Naive B cell (primary cell): ENCODE measurements at regions not wholly inside any gene's neighbourhood (a gene's known extent, or its start where the extent isn't known, plus 50 kb on each side); places are given as distances from the start of the nearest gene placed in this dataset.

ENCODE experiments used
- ATAC-seq, 2 donors: fragments of 150-1000 bp; cut with Tn5 transposase; 2 replicates each; pipeline ENCODE4 v1.10.0; 2021; ENCODE audit warnings: low read depth in 2 of 2, mild to moderate bottlenecking in 2 of 2, moderate library complexity in 2 of 2
- DNase-seq: peaks from one replicate; pipeline ENCODE4 v3.0.0; 2022
- H3K27ac Mint-ChIP-seq, 6 donors: one replicate each; pipeline ENCODE4 v1.8.0; 2020 to 2022; ENCODE audit warnings: mild to moderate bottlenecking in 6 of 6, mixed read lengths in 6 of 6, moderate library complexity in 5 of 6, inconsistent platforms in 2 of 6
- H3K27me3 Mint-ChIP-seq, 3 donors: one replicate each; pipeline ENCODE4 v1.8.0; 2021 to 2022; ENCODE audit warnings: mixed read lengths in 3 of 3, mild to moderate bottlenecking in 1 of 3
- H3K36me3 Mint-ChIP-seq, 2 donors: one replicate each; pipeline ENCODE4 v1.8.0; 2020 to 2022; ENCODE audit warnings: mixed read lengths in 2 of 2, inconsistent platforms in 1 of 2, mild to moderate bottlenecking in 1 of 2
- H3K4me1 Mint-ChIP-seq, 3 donors: one replicate each; pipeline ENCODE4 v1.8.0; 2020 to 2022; ENCODE audit warnings: mixed read lengths in 3 of 3, inconsistent platforms in 1 of 3, mild to moderate bottlenecking in 1 of 3, moderate library complexity in 1 of 3
- H3K4me3 Mint-ChIP-seq, 8 donors: one replicate each; pipeline ENCODE4 v1.8.0; 2020 to 2022; ENCODE audit warnings: mild to moderate bottlenecking in 8 of 8, mixed read lengths in 8 of 8, moderate library complexity in 8 of 8, inconsistent platforms in 2 of 8
- H3K9me3 Mint-ChIP-seq, 7 donors: one replicate each; pipeline ENCODE4 v1.8.0; 2020 to 2022; ENCODE audit warnings: mixed read lengths in 7 of 7, mild to moderate bottlenecking in 5 of 7, inconsistent platforms in 2 of 7, moderate library complexity in 1 of 7

GRCh38 chr10:121110369-121110768, 259.2 kb downstream of the WDR11 start:
- no peaks in the 10 kb centered on the region for H3K4me1 Mint-ChIP-seq
- H3K27me3 Mint-ChIP-seq = peaks cover 0 to 5% (median 0%) of the 10 kb centered on the region in 3 donors
- peaks cover 0 to 7% (median 4%) of the 10 kb centered on the region in 7 donors for H3K9me3 Mint-ChIP-seq
- H3K4me3 Mint-ChIP-seq = no peak overlapping the region
- DNase-seq (no peak), ATAC-seq (no peak)
- H3K36me3 Mint-ChIP-seq = no peaks in the 10 kb centered on the region
- H3K27ac Mint-ChIP-seq = no peak overlapping the region

DNA sequence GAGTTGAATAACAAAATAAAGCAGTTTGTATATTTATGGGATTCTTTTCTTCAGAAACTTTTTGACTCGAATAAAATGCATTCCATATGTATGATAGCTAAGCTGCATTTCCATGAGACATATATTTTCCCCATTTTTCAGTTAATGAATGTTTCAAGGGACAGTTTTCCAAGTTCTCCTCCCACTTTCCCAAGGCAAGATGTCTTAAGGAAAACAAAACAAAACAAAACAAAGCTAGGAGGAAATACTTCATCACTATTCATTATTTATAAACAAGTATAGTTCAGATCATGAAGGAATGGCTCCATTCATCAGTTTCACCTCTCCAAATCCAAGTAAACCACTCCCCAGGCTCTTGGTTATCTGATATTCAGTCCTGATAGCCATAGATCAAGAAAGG, 261.0 kb downstream of the WDR11 start:
- Mint-ChIP-seq H3K4me1 (no peaks in the 10 kb centered on the region), H3K36me3 (peaks cover 0 to 4% of the 10 kb centered on the region in 2 donors), H3K27ac (no peak overlapping the region), H3K27me3 (peaks cover 0 to 5% (median 0%) of the 10 kb centered on the region in 3 donors), H3K4me3 (no peak overlapping the region), H3K9me3 (peaks cover 3 to 25% (median 6%) of the 10 kb centered on the region in 7 donors)
- ATAC-seq = no peak
- DNase-seq = no peak

- DNase-seq = no peak
- H3K4me1 Mint-ChIP-seq = no peaks in the 10 kb centered on the region
- peaks cover 0 to 5% (median 0%) of the 10 kb centered on the region in 3 donors for H3K27me3 Mint-ChIP-seq
- peaks cover 0 to 4% of the 10 kb centered on the region in 2 donors for H3K36me3 Mint-ChIP-seq
- peaks cover 3 to 29% (median 8%) of the 10 kb centered on the region in 7 donors for H3K9me3 Mint-ChIP-seq
- no peak for ATAC-seq
- no peak overlapping the region for H3K27ac Mint-ChIP-seq
- H3K4me3 Mint-ChIP-seq = peak overlapping the region in 1 of 8 donors; percentile 9
Observed at GRCh38 chr10:121112579-121113384, 261.6 kb downstream of the WDR11 start.

- no peak overlapping the region for H3K4me3 Mint-ChIP-seq
- peaks cover 0 to 5% (median 0%) of the 10 kb centered on the region in 3 donors for H3K27me3 Mint-ChIP-seq
- no peak for DNase-seq
- no peak for ATAC-seq
- peaks cover 0 to 4% of the 10 kb centered on the region in 2 donors for H3K36me3 Mint-ChIP-seq
- no peak overlapping the region for H3K27ac Mint-ChIP-seq
- H3K4me1 Mint-ChIP-seq = no peaks in the 10 kb centered on the region
- H3K9me3 Mint-ChIP-seq = peaks cover 3 to 29% (median 8%) of the 10 kb centered on the region in 7 donors
Observed at GRCh38 chr10:121113385-121113696, 262.2 kb downstream of the WDR11 start.

- peaks cover 3 to 29% (median 8%) of the 10 kb centered on the region in 7 donors for H3K9me3 Mint-ChIP-seq
- H3K36me3 Mint-ChIP-seq = peaks cover 0 to 4% of the 10 kb centered on the region in 2 donors
- no peak for ATAC-seq
- H3K27me3 Mint-ChIP-seq = peaks cover 0 to 5% (median 0%) of the 10 kb centered on the region in 3 donors
- no peak for DNase-seq
- no peaks in the 10 kb centered on the region for H3K4me1 Mint-ChIP-seq
- H3K27ac Mint-ChIP-seq = no peak overlapping the region
- H3K4me3 Mint-ChIP-seq = no peak overlapping the region
Observed at GRCh38 chr10:121113911-121114310, 262.7 kb downstream of the WDR11 start.

DNA sequence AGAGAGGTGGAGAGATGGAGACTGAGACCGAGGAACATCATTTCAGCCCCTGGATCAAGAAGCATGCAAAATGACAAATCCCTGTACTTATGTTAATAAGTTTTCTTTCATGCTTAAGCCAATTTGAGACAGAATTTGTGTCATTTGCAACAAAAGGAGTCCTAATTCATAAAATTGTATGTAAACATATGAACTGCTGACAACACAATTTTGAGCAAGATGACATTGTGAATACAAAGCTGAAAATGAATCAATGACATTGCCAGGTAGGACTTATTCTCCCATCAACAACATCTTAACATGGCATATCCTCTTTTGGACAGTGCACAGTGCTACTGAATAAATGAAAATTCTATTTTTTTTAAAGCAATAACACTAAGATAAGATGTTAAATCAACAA, 264.0 kb downstream of the WDR11 start:
- Mint-ChIP-seq H3K27me3 (peaks cover 0 to 5% (median 0%) of the 10 kb centered on the region in 3 donors), H3K27ac (no peak overlapping the region), H3K4me1 (no peaks in the 10 kb centered on the region), H3K4me3 (no peak overlapping the region), H3K36me3 (peaks cover 0 to 4% of the 10 kb centered on the region in 2 donors), H3K9me3 (peaks cover 3 to 29% (median 8%) of the 10 kb centered on the region in 7 donors)
- ATAC-seq = no peak
- DNase-seq = no peak

DNA sequence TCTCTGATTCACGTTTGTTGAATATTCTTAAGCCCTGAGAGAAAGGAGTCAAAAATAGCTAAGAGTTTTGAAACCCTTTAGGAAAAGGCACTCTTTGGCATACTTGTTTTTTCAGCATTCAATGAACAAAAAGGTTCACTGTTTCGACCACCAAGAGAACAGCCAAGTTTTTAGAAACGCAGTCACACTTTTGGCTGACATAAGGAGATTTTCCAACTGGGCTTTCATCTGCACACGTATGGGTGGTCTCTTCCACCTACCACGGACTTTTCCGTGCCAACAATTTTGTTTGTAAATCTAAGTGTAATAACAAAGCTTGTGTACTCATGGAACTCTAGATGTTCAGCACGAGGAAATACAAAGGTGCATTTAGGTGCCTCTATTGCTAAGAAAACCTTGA, 270.3 kb downstream of the WDR11 start:
- DNase-seq = no peak
- no peak for ATAC-seq
- H3K9me3 Mint-ChIP-seq = peaks cover 0 to 13% (median 4%) of the 10 kb centered on the region in 7 donors
- H3K4me1 Mint-ChIP-seq = no peaks in the 10 kb centered on the region
- H3K27ac Mint-ChIP-seq = no peak overlapping the region
- H3K4me3 Mint-ChIP-seq = no peak overlapping the region
- H3K36me3 Mint-ChIP-seq = no peaks in the 10 kb centered on the region
- no peaks in the 10 kb centered on the region for H3K27me3 Mint-ChIP-seq

DNA sequence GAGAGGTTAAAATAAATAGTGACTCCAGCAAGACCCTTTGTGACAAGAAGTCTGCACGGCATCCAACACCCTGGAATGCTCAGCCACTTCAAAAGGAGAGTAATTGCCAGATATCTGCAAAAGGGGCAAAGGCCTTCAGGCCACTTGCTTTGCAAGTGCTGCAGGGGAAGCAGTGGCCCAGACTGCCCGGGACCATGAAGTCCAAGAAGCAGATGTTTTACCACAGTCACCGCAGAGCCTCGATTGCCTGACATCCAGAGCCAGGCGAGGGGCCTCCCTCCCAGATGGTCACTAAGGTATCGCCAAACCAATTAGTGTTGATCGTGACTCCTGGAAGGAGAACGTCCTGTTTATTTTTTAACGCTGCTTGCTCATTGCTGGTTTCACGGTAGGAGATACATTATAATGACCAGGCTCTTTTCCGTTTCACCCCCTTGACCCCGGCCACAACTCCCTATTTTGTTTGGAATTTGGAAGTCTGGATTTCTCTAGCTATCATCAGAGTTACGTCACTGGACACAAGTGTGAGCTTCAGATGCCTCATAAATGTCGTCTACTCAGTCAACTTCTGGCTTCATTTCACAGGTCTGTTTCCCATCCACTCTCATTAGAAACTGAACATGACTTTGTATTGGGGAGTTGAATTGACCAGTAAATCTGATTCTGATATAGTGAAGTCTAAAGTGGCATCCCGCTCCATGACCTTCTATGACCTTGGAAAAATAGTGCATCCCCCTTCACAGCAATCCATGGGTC, 276.2 kb downstream of the WDR11 start:
- H3K27me3 Mint-ChIP-seq = no peaks in the 10 kb centered on the region
- H3K4me1 Mint-ChIP-seq = no peaks in the 10 kb centered on the region
- no peak for ATAC-seq
- no peak overlapping the region for H3K27ac Mint-ChIP-seq
- peak overlapping the region in 1 of 8 donors; percentile 44 for H3K4me3 Mint-ChIP-seq
- DNase-seq = no peak
- no peaks in the 10 kb centered on the region for H3K36me3 Mint-ChIP-seq
- peaks cover 0 to 8% (median 0%) of the 10 kb centered on the region in 7 donors for H3K9me3 Mint-ChIP-seq

DNA sequence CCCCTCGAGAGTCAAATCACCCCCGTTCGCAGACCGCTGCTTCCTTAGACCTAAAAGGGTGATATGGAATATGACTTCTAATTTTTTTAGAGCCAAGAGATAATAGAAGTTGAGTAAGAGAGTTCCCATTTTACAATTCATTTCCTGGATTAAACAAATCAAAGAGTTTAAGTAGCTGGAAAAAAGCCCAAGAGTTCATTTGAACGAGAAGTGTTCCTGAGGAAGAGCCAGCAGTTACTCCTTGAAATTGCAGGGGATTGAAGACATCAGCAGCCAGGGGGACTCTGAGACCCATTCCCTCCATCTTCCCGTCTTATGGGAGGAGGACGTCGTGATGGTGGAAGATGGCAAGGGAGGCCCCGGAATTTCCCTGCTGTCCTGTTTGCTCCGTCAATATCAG, 277.0 kb downstream of the WDR11 start:
- H3K36me3 Mint-ChIP-seq = no peaks in the 10 kb centered on the region
- no peak for DNase-seq
- no peak overlapping the region for H3K27ac Mint-ChIP-seq
- no peak for ATAC-seq
- no peak overlapping the region for H3K4me3 Mint-ChIP-seq
- H3K9me3 Mint-ChIP-seq = peaks cover 0 to 5% (median 0%) of the 10 kb centered on the region in 7 donors
- H3K4me1 Mint-ChIP-seq = no peaks in the 10 kb centered on the region
- no peaks in the 10 kb centered on the region for H3K27me3 Mint-ChIP-seq

GRCh38 chr10:121129266-121129665, 278.1 kb downstream of the WDR11 start:
- DNase-seq = no peak
- H3K27me3 Mint-ChIP-seq = no peaks in the 10 kb centered on the region
- no peaks in the 10 kb centered on the region for H3K4me1 Mint-ChIP-seq
- no peaks in the 10 kb centered on the region for H3K36me3 Mint-ChIP-seq
- no peak overlapping the region for H3K27ac Mint-ChIP-seq
- peaks cover 0 to 5% (median 2%) of the 10 kb centered on the region in 7 donors for H3K9me3 Mint-ChIP-seq
- ATAC-seq = no peak
- H3K4me3 Mint-ChIP-seq = peak overlapping the region in 1 of 8 donors; percentile 37

GRCh38 chr10:121130382-121130781, 279.2 kb downstream of the WDR11 start:
- H3K27me3 Mint-ChIP-seq = no peaks in the 10 kb centered on the region
- H3K4me3 Mint-ChIP-seq = no peak overlapping the region

GRCh38 chr10:121131014-121131413, 279.9 kb downstream of the WDR11 start:
- no peaks in the 10 kb centered on the region for H3K4me1 Mint-ChIP-seq
- H3K9me3 Mint-ChIP-seq = peaks cover 0 to 11% (median 5%) of the 10 kb centered on the region in 7 donors
- no peak overlapping the region for H3K27ac Mint-ChIP-seq
- no peak for ATAC-seq
- no peak overlapping the region for H3K4me3 Mint-ChIP-seq
- H3K36me3 Mint-ChIP-seq = no peaks in the 10 kb centered on the region
- no peak for DNase-seq
- H3K27me3 Mint-ChIP-seq = no peaks in the 10 kb centered on the region

More at GRCh38 chr10:121130382-121130781, 279.2 kb downstream of the WDR11 start:
- Mint-ChIP-seq H3K9me3 (peaks cover 0 to 11% (median 3%) of the 10 kb centered on the region in 7 donors), H3K27ac (no peak overlapping the region), H3K4me1 (no peaks in the 10 kb centered on the region), H3K36me3 (no peaks in the 10 kb centered on the region)
- DNase-seq = no peak
- no peak for ATAC-seq

DNA sequence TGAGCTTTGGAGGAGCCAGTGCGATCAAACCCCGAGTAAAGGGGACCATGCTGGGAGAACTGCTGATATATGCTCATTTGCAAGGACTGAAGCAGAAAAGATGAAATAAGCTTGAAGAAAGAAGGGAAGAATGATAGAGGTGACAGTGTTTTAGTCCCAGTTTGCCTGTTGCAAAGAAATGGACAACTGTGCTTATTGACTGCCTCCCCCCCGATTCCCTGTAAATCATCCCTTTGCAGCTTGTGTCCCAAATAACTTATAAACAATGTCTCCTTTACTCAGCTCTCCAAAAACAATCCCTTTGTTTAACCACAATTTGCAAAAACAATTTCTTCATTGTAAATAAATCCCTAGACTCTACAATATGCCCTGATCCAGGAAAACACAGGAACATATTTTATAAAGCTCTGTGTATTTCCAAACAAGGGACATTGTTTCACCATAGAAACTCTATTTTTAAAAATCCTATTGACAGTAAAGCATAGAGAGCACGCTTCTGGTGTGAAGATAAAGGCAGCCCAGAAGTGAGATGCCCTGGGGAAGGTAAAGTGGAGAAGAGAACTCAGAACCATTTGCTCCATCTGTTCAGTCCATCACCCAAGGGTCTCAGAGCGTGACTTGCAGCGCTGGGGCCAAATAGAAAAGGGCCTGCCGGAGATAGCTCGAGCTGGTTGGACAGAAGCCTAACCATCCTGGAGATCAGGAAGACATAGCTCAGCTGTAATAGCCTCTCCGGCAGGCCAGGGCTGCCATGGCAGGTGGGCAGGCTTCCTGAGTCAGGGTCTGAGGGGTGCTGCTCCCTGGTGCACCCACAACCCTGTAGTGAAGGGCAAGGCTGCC, 280.5 kb downstream of the WDR11 start:
- Mint-ChIP-seq H3K27ac (no peak overlapping the region), H3K27me3 (no peaks in the 10 kb centered on the region), H3K36me3 (no peaks in the 10 kb centered on the region), H3K9me3 (peaks cover 1 to 15% (median 5%) of the 10 kb centered on the region in 7 donors), H3K4me3 (no peak overlapping the region), H3K4me1 (no peaks in the 10 kb centered on the region)
- no peak for ATAC-seq
- DNase-seq = no peak
